Immature natural killer cell (primary cell): ENCODE measurements at regions not wholly inside any gene's neighbourhood (a gene's known extent, or its start where the extent isn't known, plus 50 kb on each side); places are given as distances from the start of the nearest gene placed in this dataset.

Source experiments
- DNase-seq, 3 donors: peaks; one replicate each; pipeline ENCODE4 v3.0.0; 2022; ENCODE audit warnings: mixed read lengths in 1 of 3
- H3K27ac Mint-ChIP-seq, 6 donors: one replicate each; pipeline ENCODE4 v1.8.0; 2020; ENCODE audit warnings: mixed read lengths in 6 of 6, mild to moderate bottlenecking in 5 of 6, inconsistent platforms in 4 of 6, moderate library complexity in 3 of 6
- H3K27me3 Mint-ChIP-seq, 3 donors: one replicate each; pipeline ENCODE4 v1.8.0; 2020 to 2021; ENCODE audit warnings: low read depth in 3 of 3, mild to moderate bottlenecking in 3 of 3, mixed read lengths in 3 of 3, moderate library complexity in 3 of 3, inconsistent platforms in 1 of 3
- H3K36me3 Mint-ChIP-seq, 3 donors: one replicate each; pipeline ENCODE4 v1.8.0; 2020; ENCODE audit warnings: mixed read lengths in 3 of 3, inconsistent platforms in 2 of 3, mild to moderate bottlenecking in 2 of 3
- H3K4me1 Mint-ChIP-seq, 2 donors: one replicate each; pipeline ENCODE4 v1.8.0; 2020; ENCODE audit warnings: inconsistent platforms in 2 of 2, mild to moderate bottlenecking in 2 of 2, mixed read lengths in 2 of 2, moderate library complexity in 1 of 2
- H3K4me3 Mint-ChIP-seq, 5 donors: one replicate each; pipeline ENCODE4 v1.8.0; 2020; ENCODE audit warnings: mild to moderate bottlenecking in 5 of 5, mixed read lengths in 5 of 5, inconsistent platforms in 3 of 5, moderate library complexity in 3 of 5
- H3K9me3 Mint-ChIP-seq, 6 donors: one replicate each; pipeline ENCODE4 v1.8.0; 2020; ENCODE audit warnings: mild to moderate bottlenecking in 6 of 6, mixed read lengths in 6 of 6, inconsistent platforms in 4 of 6, moderate library complexity in 3 of 6

DNA sequence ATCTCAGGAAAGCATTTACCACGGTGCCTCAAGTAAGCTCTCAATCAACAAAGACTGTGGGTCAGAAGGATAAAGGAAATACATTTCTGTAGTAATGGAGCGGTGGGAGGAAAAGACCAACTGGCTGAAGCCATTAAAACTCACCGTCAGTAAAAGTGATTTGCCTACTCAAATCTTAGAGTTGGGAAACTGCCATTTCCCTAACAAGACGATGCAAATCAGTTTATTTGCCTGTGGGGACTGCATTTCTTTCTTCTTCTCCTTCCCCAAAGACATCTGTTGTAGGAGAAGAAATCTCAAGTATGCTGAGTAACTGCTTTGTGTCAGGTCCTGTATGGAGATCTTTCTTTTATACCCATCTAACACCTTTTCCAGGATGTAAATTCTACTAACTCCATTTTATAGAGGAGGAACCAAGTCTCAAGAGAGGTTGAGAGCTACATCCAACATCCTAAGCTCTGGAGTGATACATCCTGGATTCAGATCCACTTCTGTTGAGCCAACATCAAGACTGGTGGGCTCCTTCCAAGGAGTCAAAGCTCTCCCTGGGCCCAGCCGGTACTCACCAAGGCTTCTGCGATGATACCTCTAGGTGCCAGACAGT is 219.3 kb upstream of the FGGY start:
- peaks cover 0 to 3% (median 3%) of the 10 kb centered on the region in 3 donors for H3K27me3 Mint-ChIP-seq
- DNase-seq: no peak
- peaks cover 2 to 4% of the 10 kb centered on the region in 2 donors for H3K4me1 Mint-ChIP-seq
- H3K27ac Mint-ChIP-seq: no peak overlapping the region
- H3K36me3 Mint-ChIP-seq: peaks cover 0 to 3% (median 0%) of the 10 kb centered on the region in 3 donors
- H3K4me3 Mint-ChIP-seq: no peak overlapping the region
- no peaks in the 10 kb centered on the region for H3K9me3 Mint-ChIP-seq

- Mint-ChIP-seq H3K4me3 (no peak overlapping the region), H3K4me1 (no peaks in the 10 kb centered on the region), H3K27ac (no peak overlapping the region), H3K9me3 (no peaks in the 10 kb centered on the region), H3K36me3 (peaks cover 0 to 3% (median 0%) of the 10 kb centered on the region in 3 donors), H3K27me3 (peaks cover 0 to 3% (median 3%) of the 10 kb centered on the region in 3 donors)
- no peak for DNase-seq
These were observed 218.7 kb upstream of the FGGY start for GRCh38 chr1:59078070-59078800.

- Mint-ChIP-seq H3K27ac (no peak overlapping the region), H3K27me3 (peaks cover 0 to 3% (median 3%) of the 10 kb centered on the region in 3 donors), H3K36me3 (peaks cover 0 to 3% (median 0%) of the 10 kb centered on the region in 3 donors), H3K4me3 (no peak overlapping the region), H3K9me3 (no peaks in the 10 kb centered on the region), H3K4me1 (peaks cover under 1 to 1% of the 10 kb centered on the region in 2 donors)
- no peak for DNase-seq
These were observed 218.0 kb upstream of the FGGY start for GRCh38 chr1:59078866-59079265.

DNA sequence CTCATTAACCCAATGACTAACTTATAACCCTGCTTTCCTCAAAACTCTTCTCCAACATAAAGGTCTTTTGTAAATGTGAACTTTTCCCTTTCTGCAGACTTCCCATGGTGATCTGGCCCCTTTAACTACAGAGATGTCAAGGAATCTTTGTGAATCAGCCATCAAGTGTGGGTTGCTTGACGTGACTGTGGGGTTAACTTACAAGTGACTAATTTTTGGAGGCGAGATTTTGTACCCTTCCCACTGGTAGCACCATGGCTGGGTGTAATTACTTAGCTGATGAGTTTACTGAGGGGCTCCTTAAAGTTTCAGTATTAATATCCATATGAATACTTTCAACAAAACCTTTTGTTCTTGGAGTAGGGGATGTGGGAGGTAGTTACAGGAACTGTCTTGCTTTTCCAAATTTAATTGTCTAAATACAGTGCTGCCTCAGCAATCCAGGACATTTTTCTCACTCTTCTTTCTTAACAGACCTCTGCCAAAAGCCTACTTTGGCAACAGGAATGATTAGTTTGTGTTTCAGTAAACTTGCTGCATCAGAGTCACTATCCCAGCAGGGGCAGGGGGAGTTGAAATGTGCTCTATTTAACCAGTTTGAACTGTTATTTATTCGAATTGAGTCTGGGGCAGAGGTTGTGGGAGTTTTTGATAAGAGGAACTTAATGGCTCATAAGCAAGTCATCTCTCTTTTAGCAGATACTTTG is 217.3 kb upstream of the FGGY start:
- peaks cover 1 to 3% (median 3%) of the 10 kb centered on the region in 3 donors for H3K27me3 Mint-ChIP-seq
- H3K27ac Mint-ChIP-seq: no peak overlapping the region
- peaks cover 0 to 3% (median 0%) of the 10 kb centered on the region in 3 donors for H3K36me3 Mint-ChIP-seq
- peaks cover 7 to 8% of the 10 kb centered on the region in 2 donors for H3K4me1 Mint-ChIP-seq
- H3K4me3 Mint-ChIP-seq: no peak overlapping the region
- no peak for DNase-seq
- no peaks in the 10 kb centered on the region for H3K9me3 Mint-ChIP-seq

- Mint-ChIP-seq H3K36me3 (peaks cover 0 to 3% (median 0%) of the 10 kb centered on the region in 3 donors), H3K27ac (no peak overlapping the region), H3K27me3 (peaks cover 3% of the 10 kb centered on the region in 3 donors), H3K4me1 (peaks cover 9 to 11% of the 10 kb centered on the region in 2 donors), H3K9me3 (no peaks in the 10 kb centered on the region), H3K4me3 (no peak overlapping the region)
- no peak for DNase-seq
These were observed 215.7 kb upstream of the FGGY start for GRCh38 chr1:59081181-59081580.

- no peak for DNase-seq
- no peak overlapping the region for H3K27ac Mint-ChIP-seq
- H3K4me3 Mint-ChIP-seq: no peak overlapping the region
- H3K4me1 Mint-ChIP-seq: peaks cover 9 to 11% of the 10 kb centered on the region in 2 donors
- no peaks in the 10 kb centered on the region for H3K9me3 Mint-ChIP-seq
- peaks cover 3% of the 10 kb centered on the region in 3 donors for H3K27me3 Mint-ChIP-seq
- peaks cover 0 to 3% (median 0%) of the 10 kb centered on the region in 3 donors for H3K36me3 Mint-ChIP-seq
These were observed 215.1 kb upstream of the FGGY start for GRCh38 chr1:59081795-59082194.

DNA sequence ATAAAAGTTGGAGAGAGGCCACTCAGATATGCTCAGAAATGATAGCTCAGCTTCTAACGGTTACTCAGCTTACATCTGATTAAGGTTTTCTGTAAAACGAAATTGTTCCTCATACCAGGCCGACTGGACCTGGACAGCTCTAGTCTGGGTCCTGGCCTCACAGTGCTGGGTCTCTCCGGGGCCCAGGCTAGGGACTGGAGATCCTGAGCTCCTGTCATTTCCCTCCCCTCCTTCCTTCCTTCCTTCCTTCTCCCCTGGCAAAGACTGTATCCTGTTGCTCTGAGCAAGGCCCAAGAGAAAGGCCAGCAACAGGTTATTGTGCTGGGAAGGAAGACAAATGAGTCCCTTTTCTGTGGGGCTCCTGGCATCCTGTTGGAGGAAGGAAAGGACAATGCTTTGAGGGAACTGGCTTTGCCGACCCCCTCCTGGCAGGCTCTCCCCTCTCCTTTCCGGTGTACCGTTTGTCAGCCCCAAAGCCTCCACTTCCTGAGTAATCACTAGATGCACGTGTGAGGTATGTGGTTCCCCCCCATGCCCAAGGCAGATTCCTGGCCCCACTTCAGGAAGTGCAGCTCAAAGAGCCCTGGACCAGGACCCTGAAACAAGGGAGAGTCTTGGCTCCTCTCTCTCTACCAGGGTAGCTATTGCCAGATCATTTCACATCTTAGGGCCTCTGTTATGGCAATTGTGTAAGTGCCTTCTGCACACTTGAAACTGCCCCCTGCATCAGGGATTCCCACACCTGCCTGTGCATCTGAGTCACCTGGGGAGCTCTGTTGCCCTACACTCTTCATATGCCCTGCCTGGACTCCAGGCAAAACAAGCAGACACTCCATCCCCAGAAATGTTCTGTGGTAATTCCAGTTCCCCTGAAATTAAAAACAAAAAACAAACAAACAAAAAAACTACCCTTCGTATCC is 212.7 kb upstream of the FGGY start:
- Mint-ChIP-seq H3K4me1 (peaks cover 9 to 11% of the 10 kb centered on the region in 2 donors), H3K36me3 (peaks cover 0 to 3% (median 0%) of the 10 kb centered on the region in 3 donors), H3K9me3 (no peaks in the 10 kb centered on the region), H3K27ac (peak overlapping the region in 3 of 6 donors; percentile 16 to 60 (median 26)), H3K4me3 (peak overlapping the region in 1 of 5 donors; percentile 42), H3K27me3 (peaks cover 3 to 7% (median 3%) of the 10 kb centered on the region in 3 donors)
- no peak for DNase-seq

- Mint-ChIP-seq H3K36me3 (peaks cover 0 to 3% (median 0%) of the 10 kb centered on the region in 3 donors), H3K27me3 (peaks cover 3 to 7% (median 3%) of the 10 kb centered on the region in 3 donors), H3K9me3 (no peaks in the 10 kb centered on the region), H3K4me1 (peaks cover 9 to 11% of the 10 kb centered on the region in 2 donors), H3K4me3 (no peak overlapping the region), H3K27ac (no peak overlapping the region)
- DNase-seq: no peak
These were observed 211.8 kb upstream of the FGGY start for GRCh38 chr1:59085101-59085500.

GRCh38 chr1:59089036-59089798 is 207.7 kb upstream of the FGGY start:
- H3K4me1 Mint-ChIP-seq: peaks cover 6% of the 10 kb centered on the region in 2 donors
- DNase-seq: no peak
- peaks cover 0 to 9% (median 3%) of the 10 kb centered on the region in 3 donors for H3K27me3 Mint-ChIP-seq
- H3K27ac Mint-ChIP-seq: no peak overlapping the region
- H3K9me3 Mint-ChIP-seq: no peaks in the 10 kb centered on the region
- no peaks in the 10 kb centered on the region for H3K36me3 Mint-ChIP-seq
- H3K4me3 Mint-ChIP-seq: no peak overlapping the region

DNA sequence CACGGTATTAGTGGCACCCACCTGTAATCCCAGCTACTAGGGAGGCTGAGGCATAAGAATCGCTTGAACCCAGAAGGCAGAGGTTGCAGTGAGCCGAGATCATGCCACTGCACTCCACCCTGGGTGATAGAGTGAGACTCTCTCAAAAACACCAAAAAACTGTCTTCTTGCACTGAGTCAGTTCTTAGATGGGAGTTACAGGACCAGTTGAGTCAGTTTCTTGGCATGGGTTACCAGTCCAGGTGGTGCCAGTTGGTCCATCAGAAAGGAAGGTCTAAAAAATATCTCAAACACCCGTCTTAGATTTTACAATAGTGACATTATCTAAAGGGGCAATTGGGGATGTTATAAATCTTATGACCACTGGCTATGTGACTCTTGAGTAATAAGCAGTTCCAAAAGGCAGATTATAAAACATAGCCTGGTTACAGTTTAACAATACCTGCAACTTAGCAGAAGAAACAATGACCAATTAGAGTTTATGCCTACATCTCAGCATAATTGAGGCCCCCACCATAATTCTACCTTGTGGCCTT is 206.9 kb upstream of the FGGY start:
- H3K4me3 Mint-ChIP-seq: no peak overlapping the region
- H3K27me3 Mint-ChIP-seq: peaks cover 0 to 6% (median 3%) of the 10 kb centered on the region in 3 donors
- H3K36me3 Mint-ChIP-seq: no peaks in the 10 kb centered on the region
- H3K4me1 Mint-ChIP-seq: no peaks in the 10 kb centered on the region
- H3K27ac Mint-ChIP-seq: no peak overlapping the region
- no peaks in the 10 kb centered on the region for H3K9me3 Mint-ChIP-seq
- DNase-seq: no peak

- Mint-ChIP-seq H3K27me3 (peaks cover 0 to 3% (median 3%) of the 10 kb centered on the region in 3 donors), H3K4me1 (no peaks in the 10 kb centered on the region), H3K36me3 (no peaks in the 10 kb centered on the region), H3K9me3 (no peaks in the 10 kb centered on the region), H3K27ac (no peak overlapping the region), H3K4me3 (no peak overlapping the region)
- no peak for DNase-seq
These were observed 204.8 kb upstream of the FGGY start for GRCh38 chr1:59092126-59092525.

DNA sequence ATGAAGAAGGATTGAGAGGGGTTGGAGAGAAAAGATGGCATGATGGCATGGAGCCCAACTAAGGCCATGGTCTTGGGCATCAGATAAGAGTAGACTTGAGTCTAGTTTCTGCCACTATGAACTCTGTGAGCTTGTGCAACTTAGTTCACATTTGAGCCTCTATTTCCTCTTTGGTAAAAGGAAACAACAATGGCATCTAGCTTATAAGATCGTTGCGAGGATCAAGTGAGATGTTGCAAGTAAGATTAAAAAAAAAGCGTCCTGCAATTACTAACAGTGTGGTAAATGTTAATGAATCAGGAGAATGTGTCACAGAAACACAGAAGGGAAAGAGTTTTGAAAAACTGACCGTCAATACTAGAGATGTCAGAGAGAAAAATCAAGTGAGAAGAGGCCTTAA is 202.9 kb upstream of the FGGY start:
- Mint-ChIP-seq H3K4me3 (no peak overlapping the region), H3K36me3 (no peaks in the 10 kb centered on the region)
- DNase-seq: no peak

More for the DNA sequence above, 202.9 kb upstream of the FGGY start:
- Mint-ChIP-seq H3K9me3 (no peaks in the 10 kb centered on the region), H3K4me1 (no peaks in the 10 kb centered on the region), H3K27ac (no peak overlapping the region), H3K27me3 (peaks cover 0 to 3% (median 2%) of the 10 kb centered on the region in 3 donors)
